ENCODE measurements at regions not wholly inside any gene's neighbourhood (a gene's known extent, or its start where the extent isn't known, plus 50 kb on each side); places are given as distances from the start of the nearest gene placed in this dataset.

DNA sequence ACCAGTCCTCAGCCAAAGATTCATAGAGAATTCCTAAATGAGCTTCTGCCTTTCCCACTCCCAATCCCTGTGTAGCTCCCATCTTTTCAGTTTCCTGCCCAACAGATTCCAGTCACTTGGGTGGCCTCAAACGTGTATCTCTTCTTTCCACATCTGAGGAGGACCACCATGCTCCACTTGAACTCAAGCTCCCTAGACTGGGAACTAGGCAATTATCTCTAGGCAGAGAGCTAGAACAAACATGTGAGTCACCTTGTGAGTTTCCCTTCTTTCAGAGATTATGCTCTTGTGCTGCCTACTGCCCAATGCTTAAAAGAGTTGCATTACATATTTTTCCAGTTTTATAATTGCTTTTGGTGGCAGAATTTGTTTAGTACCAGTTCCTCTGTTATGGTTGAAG, 178.0 kb downstream of the MDFIC start:
- Mint-ChIP-seq H3K4me3 (no peak overlapping the region), H3K36me3 (no peaks in the 10 kb centered on the region), H3K27me3 (ENCODE audit: low read depth in 2 of 2) (peaks cover 0 to 5% of the 10 kb centered on the region in 2 donors), H3K9me3 (no peaks in the 10 kb centered on the region), H3K4me1 (peaks cover 0 to 5% of the 10 kb centered on the region in 2 donors), H3K27ac (no peak overlapping the region)
- WGBS (ENCODE audit: insufficient coverage), result 62% methylated on average over 1 of the region's 1 CpG
- Histone ChIP-seq H3K4me3 (ENCODE audit: low read length) (no peak overlapping the region), H3K27me3 (ENCODE audit: control insufficient read depth, insufficient read depth, low read length) (no peaks in the 10 kb centered on the region), H3K27ac (ENCODE audit: low read length) (no peak overlapping the region), H3K36me3 (ENCODE audit: control insufficient read depth, insufficient read depth, low read length) (no peaks in the 10 kb centered on the region), H3K4me1 (ENCODE audit: control insufficient read depth, insufficient read depth, low read length) (no peaks in the 10 kb centered on the region), H3K9me3 (ENCODE audit: control insufficient read depth, insufficient read depth, low read length) (no peaks in the 10 kb centered on the region)
- TF ChIP-seq, protein P1, sequence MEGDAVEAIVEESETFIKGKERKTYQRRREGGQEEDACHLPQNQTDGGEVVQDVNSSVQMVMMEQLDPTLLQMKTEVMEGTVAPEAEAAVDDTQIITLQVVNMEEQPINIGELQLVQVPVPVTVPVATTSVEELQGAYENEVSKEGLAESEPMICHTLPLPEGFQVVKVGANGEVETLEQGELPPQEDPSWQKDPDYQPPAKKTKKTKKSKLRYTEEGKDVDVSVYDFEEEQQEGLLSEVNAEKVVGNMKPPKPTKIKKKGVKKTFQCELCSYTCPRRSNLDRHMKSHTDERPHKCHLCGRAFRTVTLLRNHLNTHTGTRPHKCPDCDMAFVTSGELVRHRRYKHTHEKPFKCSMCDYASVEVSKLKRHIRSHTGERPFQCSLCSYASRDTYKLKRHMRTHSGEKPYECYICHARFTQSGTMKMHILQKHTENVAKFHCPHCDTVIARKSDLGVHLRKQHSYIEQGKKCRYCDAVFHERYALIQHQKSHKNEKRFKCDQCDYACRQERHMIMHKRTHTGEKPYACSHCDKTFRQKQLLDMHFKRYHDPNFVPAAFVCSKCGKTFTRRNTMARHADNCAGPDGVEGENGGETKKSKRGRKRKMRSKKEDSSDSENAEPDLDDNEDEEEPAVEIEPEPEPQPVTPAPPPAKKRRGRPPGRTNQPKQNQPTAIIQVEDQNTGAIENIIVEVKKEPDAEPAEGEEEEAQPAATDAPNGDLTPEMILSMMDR (IDR thresholded peaks at IDR 0.05), result no peak
- DNase-seq (no peak), ATAC-seq (no peak)
- intact Hi-C loops (cut with micrococcal nuclease), result no loop called here

DNA sequence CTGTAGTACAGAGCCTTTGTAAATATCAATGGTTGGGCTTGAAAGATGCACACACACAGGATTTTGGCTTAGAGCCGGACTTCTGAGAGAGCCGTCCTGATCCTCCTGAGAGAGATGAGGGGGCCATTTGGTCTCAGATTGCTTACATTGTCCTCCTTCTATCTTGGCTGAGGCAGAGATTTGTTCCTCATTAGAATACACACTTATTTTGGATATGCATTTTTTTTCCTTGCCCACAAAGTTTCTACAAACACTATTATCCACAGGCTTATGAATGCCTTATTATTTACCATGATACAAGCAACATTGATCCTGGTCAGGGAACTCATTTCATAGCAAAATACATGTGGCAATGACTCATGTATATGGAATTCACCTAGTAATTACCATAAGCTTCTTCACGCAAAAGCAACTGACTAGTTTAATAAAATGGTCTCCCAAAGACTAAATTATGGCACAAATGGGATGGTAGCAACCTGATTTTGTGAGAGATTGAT, 175.3 kb downstream of the MDFIC start:
- no peaks in the 10 kb centered on the region for H3K4me1 ChIP-seq (ENCODE audit: control insufficient read depth, insufficient read depth, low read length)
- no peaks in the 10 kb centered on the region for H3K36me3 ChIP-seq (ENCODE audit: control insufficient read depth, insufficient read depth, low read length)
- intact Hi-C loops (cut with micrococcal nuclease), result no loop called here
- Mint-ChIP-seq H3K36me3 (no peaks in the 10 kb centered on the region), H3K27ac (no peak overlapping the region), H3K9me3 (no peaks in the 10 kb centered on the region), H3K4me1 (peaks cover 0 to 9% of the 10 kb centered on the region in 2 donors), H3K27me3 (ENCODE audit: low read depth in 2 of 2) (peaks cover 0 to 5% of the 10 kb centered on the region in 2 donors), H3K4me3 (no peak overlapping the region)
- no peak overlapping the region for H3K4me3 ChIP-seq (ENCODE audit: low read length)
- TF ChIP-seq, protein P1 (IDR thresholded peaks at IDR 0.05), result no peak
- no peak overlapping the region for H3K27ac ChIP-seq (ENCODE audit: low read length)
- WGBS (ENCODE audit: insufficient coverage), result 90% methylated on average over 2 of the region's 3 CpGs
- no peaks in the 10 kb centered on the region for H3K9me3 ChIP-seq (ENCODE audit: control insufficient read depth, insufficient read depth, low read length)
- no peaks in the 10 kb centered on the region for H3K27me3 ChIP-seq (ENCODE audit: control insufficient read depth, insufficient read depth, low read length)
- DNase-seq, result no peak
- ATAC-seq, result no peak

DNA sequence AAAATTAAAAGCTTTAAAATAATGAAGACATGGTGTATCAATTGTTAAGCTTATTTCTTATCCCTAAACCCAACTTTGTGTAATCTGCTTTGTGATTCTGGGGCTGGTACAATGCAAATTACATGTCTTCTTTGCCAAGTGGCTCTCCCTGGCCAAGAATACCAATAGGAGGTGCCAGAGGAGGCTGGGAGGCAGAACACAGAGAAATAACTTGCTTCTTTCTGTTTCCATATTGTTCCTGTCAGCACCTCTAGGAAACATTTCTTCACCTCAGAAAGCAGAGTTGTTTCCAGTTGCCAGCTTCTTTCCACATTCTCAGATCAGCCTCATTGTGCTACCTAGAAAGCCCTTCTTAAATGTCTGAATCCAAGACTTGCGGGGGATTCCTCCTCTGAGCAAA, 174.4 kb downstream of the MDFIC start:
- ATAC-seq (no peak), DNase-seq (no peak)
- WGBS (ENCODE audit: insufficient coverage), result 100% methylated on average over 1 of the region's 1 CpG
- H3K27me3 Mint-ChIP-seq (ENCODE audit: low read depth in 2 of 2), result peaks cover 0 to 5% of the 10 kb centered on the region in 2 donors
- no peak overlapping the region for H3K27ac Mint-ChIP-seq
- no peaks in the 10 kb centered on the region for H3K36me3 Mint-ChIP-seq
- no peaks in the 10 kb centered on the region for H3K36me3 ChIP-seq (ENCODE audit: control insufficient read depth, insufficient read depth, low read length)
- no peaks in the 10 kb centered on the region for H3K9me3 ChIP-seq (ENCODE audit: control insufficient read depth, insufficient read depth, low read length)
- no peak overlapping the region for H3K4me3 Mint-ChIP-seq
- H3K4me1 ChIP-seq (ENCODE audit: control insufficient read depth, insufficient read depth, low read length), result no peaks in the 10 kb centered on the region
- H3K9me3 Mint-ChIP-seq, result no peaks in the 10 kb centered on the region
- TF ChIP-seq, protein P1 (IDR thresholded peaks at IDR 0.05), result no peak
- H3K4me1 Mint-ChIP-seq, result peaks cover 0 to 9% of the 10 kb centered on the region in 2 donors
- H3K4me3 ChIP-seq (ENCODE audit: low read length), result no peak overlapping the region
- no peaks in the 10 kb centered on the region for H3K27me3 ChIP-seq (ENCODE audit: control insufficient read depth, insufficient read depth, low read length)
- intact Hi-C loops (cut with micrococcal nuclease), result no loop called here
- no peak overlapping the region for H3K27ac ChIP-seq (ENCODE audit: low read length)

DNA sequence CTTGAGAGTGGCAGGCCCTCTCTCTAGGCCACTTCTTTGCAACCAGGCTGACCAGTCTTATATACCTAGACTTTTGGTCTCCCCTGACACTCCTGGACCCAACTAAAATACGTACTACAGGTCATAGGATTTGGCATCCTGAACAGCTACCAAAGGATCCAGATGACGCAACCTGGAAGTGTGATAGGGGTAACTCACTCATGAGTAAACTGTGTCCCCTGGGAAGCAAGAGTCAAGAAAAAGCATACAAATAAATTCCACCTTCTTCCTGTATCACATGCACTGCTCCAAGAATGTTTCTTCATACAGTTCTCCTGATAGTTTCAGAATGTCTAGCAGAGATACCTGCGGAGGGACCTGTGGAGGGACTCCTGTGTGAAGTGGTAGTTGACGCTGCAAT, 172.3 kb downstream of the MDFIC start:
- TF ChIP-seq, protein P1 (IDR thresholded peaks at IDR 0.05), result no peak
- H3K27ac Mint-ChIP-seq, result no peak overlapping the region
- Histone ChIP-seq H3K4me3 (ENCODE audit: low read length) (no peak overlapping the region), H3K27ac (ENCODE audit: low read length) (no peak overlapping the region), H3K36me3 (ENCODE audit: control insufficient read depth, insufficient read depth, low read length) (no peaks in the 10 kb centered on the region), H3K4me1 (ENCODE audit: control insufficient read depth, insufficient read depth, low read length) (no peaks in the 10 kb centered on the region), H3K9me3 (ENCODE audit: control insufficient read depth, insufficient read depth, low read length) (no peaks in the 10 kb centered on the region), H3K27me3 (ENCODE audit: control insufficient read depth, insufficient read depth, low read length) (no peaks in the 10 kb centered on the region)
- no peak overlapping the region for H3K4me3 Mint-ChIP-seq
- WGBS (ENCODE audit: insufficient coverage), result 89% methylated on average over 3 of the region's 4 CpGs
- intact Hi-C loops (cut with micrococcal nuclease), result no loop called here
- peaks cover 0 to 5% of the 10 kb centered on the region in 2 donors for H3K27me3 Mint-ChIP-seq (ENCODE audit: low read depth in 2 of 2)
- H3K4me1 Mint-ChIP-seq, result peaks cover 0 to 5% of the 10 kb centered on the region in 2 donors
- H3K9me3 Mint-ChIP-seq, result no peaks in the 10 kb centered on the region
- ATAC-seq (no peak), DNase-seq (no peak)
- H3K36me3 Mint-ChIP-seq, result no peaks in the 10 kb centered on the region

Data from natural killer cell (primary cell).